T-helper 1 cell (primary cell): ENCODE measurements at regions not wholly inside any gene's neighbourhood (a gene's known extent, or its start where the extent isn't known, plus 50 kb on each side); places are given as distances from the start of the nearest gene placed in this dataset.

Experiments used
- DNase-seq, 5 donors: peaks; one replicate each; pipeline ENCODE4 v3.0.0-alpha.2; 2012 to 2020

GRCh38 chr7:98679741-98680140 lies 62.7 kb downstream of the NPTX2 start:
- no peak for DNase-seq

- DNase-seq: no peak
Measured at GRCh38 chr7:98681511-98681910, 64.4 kb downstream of the NPTX2 start.

- DNase-seq: no peak
Measured at GRCh38 chr7:98681951-98682350, 64.9 kb downstream of the NPTX2 start.

GRCh38 chr7:98683514-98683913 lies 66.4 kb downstream of the NPTX2 start:
- no peak for DNase-seq

GRCh38 chr7:98685541-98685940 lies 68.5 kb downstream of the NPTX2 start:
- DNase-seq: no peak

GRCh38 chr7:98686466-98687080 lies 69.5 kb downstream of the NPTX2 start:
- DNase-seq: no peak

GRCh38 chr7:98687111-98687751 lies 70.1 kb downstream of the NPTX2 start:
- DNase-seq: no peak

GRCh38 chr7:98691619-98692018 lies 74.5 kb downstream of the NPTX2 start:
- no peak for DNase-seq

GRCh38 chr7:98697083-98697482 lies 80.0 kb downstream of the NPTX2 start:
- DNase-seq: no peak

- DNase-seq: no peak
Measured at GRCh38 chr7:98697485-98698240, 80.6 kb downstream of the NPTX2 start.

- DNase-seq: no peak
Measured at GRCh38 chr7:98698976-98699375, 81.9 kb downstream of the NPTX2 start.

GRCh38 chr7:98700533-98700932 lies 83.4 kb downstream of the NPTX2 start:
- no peak for DNase-seq

GRCh38 chr7:98701372-98701771 lies 84.3 kb downstream of the NPTX2 start:
- no peak for DNase-seq

- no peak for DNase-seq
Measured at GRCh38 chr7:98702021-98702420, 84.9 kb downstream of the NPTX2 start.

- DNase-seq: no peak
Measured at GRCh38 chr7:98703916-98704315, 86.8 kb downstream of the NPTX2 start.

GRCh38 chr7:98705626-98706025 lies 88.5 kb downstream of the NPTX2 start:
- no peak for DNase-seq

GRCh38 chr7:98707076-98707475 lies 90.0 kb downstream of the NPTX2 start:
- no peak for DNase-seq

GRCh38 chr7:98711945-98712344 lies 94.9 kb downstream of the NPTX2 start:
- DNase-seq: no peak

GRCh38 chr7:98713165-98713810 lies 96.2 kb downstream of the NPTX2 start:
- DNase-seq: no peak

GRCh38 chr7:98719396-98719795 lies 102.3 kb downstream of the NPTX2 start:
- DNase-seq: no peak

GRCh38 chr7:98722402-98722801 lies 105.3 kb downstream of the NPTX2 start:
- no peak for DNase-seq

GRCh38 chr7:98724591-98724990 lies 107.5 kb downstream of the NPTX2 start:
- DNase-seq: no peak

- no peak for DNase-seq
Measured at GRCh38 chr7:98727146-98727709, 110.1 kb downstream of the NPTX2 start.
